Endothelial cell of umbilical vein (primary cell): ENCODE measurements at regions not wholly inside any gene's neighbourhood (a gene's known extent, or its start where the extent isn't known, plus 50 kb on each side); places are given as distances from the start of the nearest gene placed in this dataset.

ENCODE experiments used
- BruUV-seq: library from RNA; stranded (reverse); fragments of 400-500 nt; replicated peaks from 2 replicates; lab custom pipeline; 2021; lab: Mats Ljungman, UMichigan
- CTCF ChIA-PET: fragments of 300-600, 350-600 bp; sonication (Branson Sonifier 250); formaldehyde crosslinking; loops from one replicate; lab custom pipeline; 2021; ENCODE audit warnings: antibody characterized with exemption, inconsistent platforms; lab: Charles Lee
- POLR2A ChIA-PET: fragments of 300-600, 350-600 bp; sonication (Branson Sonifier 250); formaldehyde crosslinking; loops from one replicate; lab custom pipeline; 2021; ENCODE audit warnings: antibody characterized with exemption, inconsistent platforms; lab: Charles Lee
- DNase-seq: peaks from one replicate; pipeline ENCODE4 v3.0.0-alpha.2; 2011; ENCODE audit warnings: low read depth, low spot score
- FAIRE-seq: peaks from 2 replicates; lab custom pipeline; 2011; peaks lifted over from hg19 to GRCh38; lab: Jason Lieb, UNC
- H2AFZ ChIP-seq: 2 replicates; pipeline ENCODE4 v1.6.0; 2012; ENCODE audit warnings: low read depth, low read length, control low read depth, inconsistent platforms
- H3K27ac ChIP-seq: 2 replicates; pipeline ENCODE4 v1.5.1; 2011; ENCODE audit warnings: low read depth, mild to moderate bottlenecking, control low read depth, low read length, moderate library complexity; ENCODE audit not compliant: insufficient read depth
- H3K27me3 ChIP-seq, 2 experiments: 2 replicates each; pipeline versions ENCODE4 v1.6.0 to v1.6.1; 2011; ENCODE audit warnings: low read length in 2 of 2, mixed read lengths in 1 of 2; ENCODE audit not compliant: control insufficient read depth in 2 of 2, insufficient read depth in 2 of 2
- H3K36me3 ChIP-seq, 2 experiments: 2 replicates in 1 of 2; 3 replicates in 1 of 2; pipeline ENCODE4 v1.5.1; 2011; ENCODE audit warnings: low read length in 2 of 2, mild to moderate bottlenecking in 1 of 2, moderate library complexity in 1 of 2; ENCODE audit not compliant: control insufficient read depth in 2 of 2, insufficient read depth in 2 of 2; ENCODE audit errors: extremely low read depth in 1 of 2
- H3K4me1 ChIP-seq: 3 replicates; pipeline ENCODE4 v1.5.1; 2011; ENCODE audit warnings: mild to moderate bottlenecking, low read length; ENCODE audit not compliant: control insufficient read depth, insufficient read depth; ENCODE audit errors: extremely low read depth
- H3K4me2 ChIP-seq: 2 replicates; pipeline ENCODE4 v1.6.1; 2011; ENCODE audit warnings: low read length, control low read depth, mixed read lengths; ENCODE audit not compliant: insufficient read depth
- H3K4me3 ChIP-seq, 3 experiments: fragments of 200-600 bp in 1 of 3; sonication (generic), shearing (Covaris generic) in 1 of 3; replicated peaks in 1 of 3; 2 replicates each; pipeline ENCODE4 v1.5.1; 2011 to 2016; ENCODE audit warnings: control low read depth in 3 of 3, low read length in 3 of 3, mild to moderate bottlenecking in 2 of 3, inconsistent platforms in 1 of 3, low read depth in 1 of 3, moderate library complexity in 1 of 3; ENCODE audit not compliant: insufficient read depth in 1 of 3
- H3K79me2 ChIP-seq: 2 replicates; pipeline ENCODE4 v1.6.0; 2012; ENCODE audit warnings: low read length, inconsistent platforms; ENCODE audit not compliant: control insufficient read depth, insufficient read depth
- H3K9ac ChIP-seq: replicated peaks from 2 replicates; pipeline ENCODE3; 2011; ENCODE audit warnings: low read length, control low read depth; ENCODE audit not compliant: insufficient read depth; ENCODE audit errors: extremely low read depth
- H3K9me1 ChIP-seq: replicated peaks from 3 replicates; pipeline ENCODE4 v1.6.0; 2011; ENCODE audit warnings: mild to moderate bottlenecking, low read length; ENCODE audit not compliant: control insufficient read depth, insufficient read depth; ENCODE audit errors: extremely low read depth
- H3K9me3 ChIP-seq: replicated peaks from 2 replicates; pipeline ENCODE4 v1.5.1; 2012; ENCODE audit warnings: low read length, inconsistent platforms; ENCODE audit not compliant: control insufficient read depth, insufficient read depth
- H4K20me1 ChIP-seq: replicated peaks from 2 replicates; pipeline ENCODE3; 2011; ENCODE audit warnings: mild to moderate bottlenecking, low read length; ENCODE audit not compliant: control insufficient read depth, insufficient read depth; ENCODE audit errors: extremely low read depth
- CTCF ChIP-seq, 2 donors: IDR thresholded peaks; 1 replicate in 1 of 2; 2 replicates in 1 of 2; pipeline ENCODE4 v1.5.1; 2011; ENCODE audit warnings: low read length in 2 of 2, mild to moderate bottlenecking in 2 of 2, moderate library complexity in 2 of 2, control low read depth in 1 of 2, inconsistent platforms in 1 of 2, low read depth in 1 of 2; ENCODE audit not compliant: insufficient read depth in 1 of 2; ENCODE audit errors: extremely low read depth in 1 of 2
- EZH2 ChIP-seq: IDR thresholded peaks from 2 replicates; pipeline ENCODE4 v1.6.1; 2012; ENCODE audit warnings: borderline replicate concordance, low read depth, mild to moderate bottlenecking, moderate library complexity, low read length, inconsistent platforms; ENCODE audit not compliant: severe bottlenecking
- GATA2 ChIP-seq: IDR thresholded peaks from 2 replicates; pipeline ENCODE4 v1.7.0; 2011; ENCODE audit warnings: low read depth, mild to moderate bottlenecking, moderate library complexity, mixed read lengths, low read length; ENCODE audit not compliant: insufficient read length, insufficient read depth
- MAX ChIP-seq: IDR thresholded peaks from 2 replicates; pipeline ENCODE4 v1.6.1; 2011; ENCODE audit not compliant: insufficient read depth, insufficient read length
- POLR2AphosphoS5 ChIP-seq: IDR thresholded peaks from 2 replicates; pipeline ENCODE4 v1.6.1; 2012; ENCODE audit warnings: low read depth, mild to moderate bottlenecking, control low read depth, low read length, moderate library complexity; ENCODE audit not compliant: insufficient read depth
- dilution Hi-C: fragments of 300-500 bp; cut with MboI; formaldehyde crosslinking; loops from one replicate; pipeline ENCODE4 v1.15.0; 2019; ENCODE audit warnings: low sequenced_read_pairs; ENCODE audit not compliant: extremely low pct_ligation_motif_present
- intact Hi-C: fragments of 100-400 bp; cut with micrococcal nuclease; formaldehyde crosslinking; loops from one replicate; pipeline ENCODE4 v1.10.0; 2022

- BruUV-seq: no TSS peak
Observed at GRCh38 chr2:78476619-78477229, 548.8 kb upstream of the REG3G start.

More at GRCh38 chr2:78476619-78477229, 548.8 kb upstream of the REG3G start:
- no peak for DNase-seq
- H3K36me3 ChIP-seq: no peaks in the 10 kb centered on the region
- H3K4me3 ChIP-seq: no peak overlapping the region
- no peaks in the 10 kb centered on the region for H3K27me3 ChIP-seq
- H3K79me2 ChIP-seq: no peaks in the 10 kb centered on the region
- dilution Hi-C loops (no loop called here), intact Hi-C loops (no loop called here)
- CTCF ChIA-PET: no interaction called here
- no peak for FAIRE-seq
- no peaks in the 10 kb centered on the region for H3K4me1 ChIP-seq
- H4K20me1 ChIP-seq: no peaks in the 10 kb centered on the region
- TF ChIP-seq CTCF (IDR thresholded peaks at IDR 0.05; ENCODE audit: extremely low read depth in 1 of 2, insufficient read depth in 1 of 2, low read depth in 1 of 2, low read length in 2 of 2) (no peak), GATA2 (no peak), EZH2 (no peak), POLR2AphosphoS5 (no peak), MAX (no peak)
- no peak overlapping the region for H3K9ac ChIP-seq
- no peak overlapping the region for H3K4me2 ChIP-seq
- H3K9me3 ChIP-seq: no peaks in the 10 kb centered on the region
- no peak overlapping the region for H2AFZ ChIP-seq
- POLR2A ChIA-PET: no interaction called here
- no peak overlapping the region for H3K27ac ChIP-seq
- H3K9me1 ChIP-seq: no peaks in the 10 kb centered on the region
